Thyroid gland (tissue), 4 donors: ENCODE measurements at regions not wholly inside any gene's neighbourhood (a gene's known extent, or its start where the extent isn't known, plus 50 kb on each side); places are given as distances from the start of the nearest gene placed in this dataset.

Experiments
- POLR2A ChIP-seq, 2 donors: fragments of 450-650 bp; IDR thresholded peaks; one replicate each; pipeline ENCODE4 v1.6.1; 2017; ENCODE audit warnings: antibody characterized with exemption in 2 of 2, mild to moderate bottlenecking in 2 of 2, moderate library complexity in 1 of 2
- TF ChIP-seq, protein P1 (sequence below), 6 experiments: fragments of 200-600 bp in 3 of 6; fragments of 450-650 bp in 3 of 6; sonication (generic) in 3 of 6; IDR thresholded peaks; one replicate each; pipeline ENCODE4 v1.5.1; 2016 to 2019; ENCODE audit warnings: antibody characterized with exemption in 6 of 6, mild to moderate bottlenecking in 2 of 6, inconsistent platforms in 1 of 6, moderate library complexity in 1 of 6

- TF ChIP-seq, protein P1, sequence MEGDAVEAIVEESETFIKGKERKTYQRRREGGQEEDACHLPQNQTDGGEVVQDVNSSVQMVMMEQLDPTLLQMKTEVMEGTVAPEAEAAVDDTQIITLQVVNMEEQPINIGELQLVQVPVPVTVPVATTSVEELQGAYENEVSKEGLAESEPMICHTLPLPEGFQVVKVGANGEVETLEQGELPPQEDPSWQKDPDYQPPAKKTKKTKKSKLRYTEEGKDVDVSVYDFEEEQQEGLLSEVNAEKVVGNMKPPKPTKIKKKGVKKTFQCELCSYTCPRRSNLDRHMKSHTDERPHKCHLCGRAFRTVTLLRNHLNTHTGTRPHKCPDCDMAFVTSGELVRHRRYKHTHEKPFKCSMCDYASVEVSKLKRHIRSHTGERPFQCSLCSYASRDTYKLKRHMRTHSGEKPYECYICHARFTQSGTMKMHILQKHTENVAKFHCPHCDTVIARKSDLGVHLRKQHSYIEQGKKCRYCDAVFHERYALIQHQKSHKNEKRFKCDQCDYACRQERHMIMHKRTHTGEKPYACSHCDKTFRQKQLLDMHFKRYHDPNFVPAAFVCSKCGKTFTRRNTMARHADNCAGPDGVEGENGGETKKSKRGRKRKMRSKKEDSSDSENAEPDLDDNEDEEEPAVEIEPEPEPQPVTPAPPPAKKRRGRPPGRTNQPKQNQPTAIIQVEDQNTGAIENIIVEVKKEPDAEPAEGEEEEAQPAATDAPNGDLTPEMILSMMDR (IDR thresholded peaks at IDR 0.05): no peak
- no peak for TF ChIP-seq POLR2A (IDR thresholded peaks at IDR 0.05)
These were observed 2021.6 kb downstream of the TP53TG3F start for GRCh38 chr16:35480988-35481387.
